HG02678 (cell line): ENCODE measurements at regions not wholly inside any gene's neighbourhood (a gene's known extent, or its start where the extent isn't known, plus 50 kb on each side); places are given as distances from the start of the nearest gene placed in this dataset.
"Not testable (repeated sequence)": the region's sequence is repeated elsewhere in the genome, so short reads cannot be mapped to it uniquely, and the experiment has no call there.

Experiments
- ATAC-seq: cut with Tn5 transposase; IDR thresholded peaks from one replicate; pipeline ENCODE4 v1.9.1; 2021; ENCODE audit warnings: mild to moderate bottlenecking, moderate library complexity; ENCODE audit not compliant: unreplicated experiment

- no peak for ATAC-seq
These were observed 225.8 kb upstream of the IRS2 start for GRCh38 chr13:110012102-110012739.

GRCh38 chr13:110010404-110011138 lies 224.2 kb upstream of the IRS2 start:
- no peak for ATAC-seq

GRCh38 chr13:110008816-110009215 lies 222.4 kb upstream of the IRS2 start:
- ATAC-seq: no peak

GRCh38 chr13:110006304-110006703 lies 219.9 kb upstream of the IRS2 start:
- no peak for ATAC-seq

GRCh38 chr13:110005563-110005962 lies 219.2 kb upstream of the IRS2 start:
- ATAC-seq: no peak

- ATAC-seq: no peak
These were observed 218.4 kb upstream of the IRS2 start for GRCh38 chr13:110004814-110005213.

GRCh38 chr13:110001670-110002275 lies 215.4 kb upstream of the IRS2 start:
- no peak for ATAC-seq

GRCh38 chr13:110000534-110001345 lies 214.4 kb upstream of the IRS2 start:
- no peak for ATAC-seq

GRCh38 chr13:109999659-110000533 lies 213.5 kb upstream of the IRS2 start:
- ATAC-seq: no peak

- no peak for ATAC-seq
These were observed 212.5 kb upstream of the IRS2 start for GRCh38 chr13:109998684-109999533.

GRCh38 chr13:109998037-109998436 lies 211.7 kb upstream of the IRS2 start:
- ATAC-seq: no peak

- not testable (repeated sequence) for ATAC-seq
These were observed 210.7 kb upstream of the IRS2 start for GRCh38 chr13:109997056-109997595.

- ATAC-seq: no peak
These were observed 210.1 kb upstream of the IRS2 start for GRCh38 chr13:109996404-109996960.

- no peak for ATAC-seq
These were observed 209.2 kb upstream of the IRS2 start for GRCh38 chr13:109995578-109995977.

- no peak for ATAC-seq
These were observed 203.9 kb upstream of the IRS2 start for GRCh38 chr13:109990296-109990695.

GRCh38 chr13:109989686-109990085 lies 203.3 kb upstream of the IRS2 start:
- no peak for ATAC-seq

- ATAC-seq: no peak
These were observed 202.8 kb upstream of the IRS2 start for GRCh38 chr13:109989155-109989554.

- ATAC-seq: no peak
These were observed 200.5 kb upstream of the IRS2 start for GRCh38 chr13:109986851-109987250.
